ENCODE measurements at regions not wholly inside any gene's neighbourhood (a gene's known extent, or its start where the extent isn't known, plus 50 kb on each side); places are given as distances from the start of the nearest gene placed in this dataset.
"Not testable (repeated sequence)": the region's sequence is repeated elsewhere in the genome, so short reads cannot be mapped to it uniquely, and the experiment has no call there.

- no peak for DNase-seq (ENCODE audit: low spot score)
- no peak for TF ChIP-seq CTCF (IDR thresholded peaks at IDR 0.05; ENCODE audit: extremely low read depth, missing control alignments)
These were observed 1349.3 kb downstream of the GRIK2 start for GRCh38 chr6:102742754-102743356.

- TF ChIP-seq CTCF (IDR thresholded peaks at IDR 0.05; ENCODE audit: extremely low read depth, missing control alignments) = no peak
- DNase-seq (ENCODE audit: low spot score) = no peak
These were observed 1348.5 kb downstream of the GRIK2 start for GRCh38 chr6:102742028-102742427.

GRCh38 chr6:102736941-102737368, 1343.4 kb downstream of the GRIK2 start:
- TF ChIP-seq CTCF (IDR thresholded peaks at IDR 0.05; ENCODE audit: extremely low read depth, missing control alignments) = no peak
- DNase-seq (ENCODE audit: low spot score) = no peak

GRCh38 chr6:102732898-102733297, 1339.4 kb downstream of the GRIK2 start:
- no peak for TF ChIP-seq CTCF (IDR thresholded peaks at IDR 0.05; ENCODE audit: extremely low read depth, missing control alignments)
- DNase-seq (ENCODE audit: low spot score) = no peak

- DNase-seq (ENCODE audit: low spot score) = not testable (repeated sequence)
These were observed 1328.6 kb downstream of the GRIK2 start for GRCh38 chr6:102722086-102722485.

- no peak for TF ChIP-seq CTCF (IDR thresholded peaks at IDR 0.05; ENCODE audit: extremely low read depth, missing control alignments)
- DNase-seq (ENCODE audit: low spot score) = no peak
These were observed 1324.4 kb downstream of the GRIK2 start for GRCh38 chr6:102717737-102718456.

GRCh38 chr6:102717252-102717651, 1323.7 kb downstream of the GRIK2 start:
- no peak for TF ChIP-seq CTCF (IDR thresholded peaks at IDR 0.05; ENCODE audit: extremely low read depth, missing control alignments)
- DNase-seq (ENCODE audit: low spot score) = no peak

GRCh38 chr6:102701019-102701418, 1307.5 kb downstream of the GRIK2 start:
- no peak for TF ChIP-seq CTCF (IDR thresholded peaks at IDR 0.05; ENCODE audit: extremely low read depth, missing control alignments)
- no peak for DNase-seq (ENCODE audit: low spot score)
